ENCODE measurements at regions not wholly inside any gene's neighbourhood (a gene's known extent, or its start where the extent isn't known, plus 50 kb on each side); places are given as distances from the start of the nearest gene placed in this dataset.

- DNase-seq (ENCODE audit: low read depth): no peak
Measured at GRCh38 chr6:104614394-104614793, 245.3 kb downstream of the HACE1 start.

DNA sequence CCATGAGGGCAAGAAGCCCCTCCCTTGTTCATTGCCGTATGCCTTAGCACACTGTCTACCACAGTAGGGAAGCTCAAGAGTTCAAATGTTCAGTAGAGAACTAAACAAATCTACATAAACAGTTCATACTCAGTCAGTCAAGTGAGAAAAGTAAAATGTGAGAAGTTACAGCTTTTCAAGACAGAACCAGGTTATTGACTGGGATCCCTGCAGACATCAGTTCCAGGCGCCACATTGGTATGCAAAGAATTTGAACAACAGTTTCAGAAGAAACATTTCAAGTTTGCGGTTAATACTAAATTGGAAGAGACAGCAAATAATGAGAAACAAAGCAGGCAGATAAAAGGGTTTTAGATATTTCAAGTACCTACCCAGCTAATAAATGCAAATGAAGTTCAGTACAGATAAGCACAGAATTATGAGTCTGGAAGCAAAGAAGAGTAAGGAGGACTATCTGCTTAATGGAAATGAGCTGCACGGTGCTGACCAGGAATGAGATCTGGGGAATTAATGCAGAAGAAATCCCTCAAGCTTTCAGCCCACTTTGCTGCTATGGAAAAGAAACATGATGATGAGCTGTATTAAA, 246.2 kb downstream of the HACE1 start:
- DNase-seq (ENCODE audit: low read depth): no peak

DNA sequence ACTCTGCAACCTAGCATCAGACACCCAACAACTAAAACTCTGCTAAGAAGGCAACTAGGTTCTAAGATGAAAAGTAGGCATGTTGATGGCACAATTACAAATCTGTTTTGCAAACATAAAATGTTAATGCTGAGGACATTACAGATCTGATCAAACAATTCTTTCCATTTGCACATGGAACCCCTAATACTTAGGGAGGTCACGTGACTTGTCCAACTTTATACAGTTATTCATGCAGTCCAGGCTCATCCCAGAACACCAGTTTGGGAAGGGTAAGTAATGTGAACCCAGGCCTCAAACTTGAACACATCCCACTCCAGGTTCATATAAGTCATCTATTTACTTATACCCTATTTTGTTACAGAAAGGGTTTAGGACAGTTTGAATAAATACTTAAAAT, 247.2 kb downstream of the HACE1 start:
- DNase-seq (ENCODE audit: low read depth): no peak

GRCh38 chr6:104608101-104608500, 251.6 kb downstream of the HACE1 start:
- DNase-seq (ENCODE audit: low read depth): no peak

DNA sequence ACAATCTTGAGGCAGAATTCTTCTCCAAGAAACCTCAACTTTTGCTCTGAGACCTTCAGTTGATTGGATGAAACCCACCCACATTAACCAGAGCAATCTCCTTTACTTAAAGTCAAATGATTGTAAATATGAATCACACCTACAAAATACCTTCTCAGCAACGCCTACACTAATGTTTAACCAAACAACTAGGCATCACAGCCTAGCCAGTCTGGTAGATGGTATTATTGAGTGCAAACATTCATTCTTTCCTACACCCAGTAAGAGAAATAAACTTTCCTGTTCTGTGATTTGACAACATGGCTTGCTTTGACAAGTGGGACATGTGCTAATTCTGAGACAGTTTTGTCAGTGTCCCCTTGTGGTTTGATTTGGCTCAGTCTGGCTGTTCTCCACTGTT, 252.2 kb downstream of the HACE1 start:
- no peak for DNase-seq (ENCODE audit: low read depth)

DNA sequence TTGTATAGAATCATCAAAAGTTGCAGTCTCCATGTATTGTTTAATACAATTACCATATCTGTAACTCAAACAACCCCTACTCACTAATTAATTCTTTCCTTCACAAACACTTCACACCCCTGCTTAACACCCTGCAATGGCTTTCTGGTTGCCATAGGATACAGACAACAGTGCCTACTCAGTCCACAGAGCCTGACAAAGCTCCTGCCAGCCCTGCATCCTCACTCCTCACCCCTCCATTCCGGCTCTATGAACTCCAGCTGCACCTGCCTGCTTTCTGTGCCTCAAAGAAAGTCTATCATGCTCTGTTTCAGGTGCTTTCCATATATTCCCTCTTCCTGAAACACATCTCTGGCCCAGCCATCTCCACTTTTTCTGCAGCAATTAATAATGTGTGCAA, 253.4 kb downstream of the HACE1 start:
- DNase-seq (ENCODE audit: low read depth): no peak

- no peak for DNase-seq (ENCODE audit: low read depth)
Measured at GRCh38 chr6:104604685-104605084, 255.0 kb downstream of the HACE1 start.

DNA sequence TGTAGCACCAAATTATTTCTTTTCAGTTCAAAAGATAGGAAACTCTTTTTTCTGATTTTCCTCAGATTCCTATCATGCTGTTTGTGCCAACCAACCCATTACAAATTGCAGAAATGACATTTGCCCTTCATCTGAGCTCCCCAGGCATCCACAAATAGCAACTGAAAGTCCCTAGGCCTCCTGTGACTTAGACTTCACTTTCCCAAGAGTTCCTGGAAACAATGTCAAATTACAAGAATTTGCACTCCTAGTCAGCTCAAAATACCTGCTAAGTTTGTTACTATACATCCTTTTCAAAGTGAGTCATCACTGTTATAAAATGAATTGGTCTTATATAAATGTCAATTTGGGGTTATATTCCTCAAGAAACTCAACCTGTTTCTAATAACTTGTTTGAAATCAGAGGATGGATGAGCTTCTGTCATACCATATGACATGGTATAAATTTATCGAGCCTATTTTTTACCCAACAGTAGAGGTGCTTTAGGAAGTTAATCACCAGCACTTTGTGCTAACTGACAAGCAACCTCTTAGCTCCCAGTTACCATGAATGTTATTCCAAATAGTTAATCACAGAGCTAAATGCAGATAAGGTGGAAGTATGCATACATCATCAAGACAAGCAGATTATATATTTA, 256.5 kb downstream of the HACE1 start:
- no peak for DNase-seq (ENCODE audit: low read depth)

DNA sequence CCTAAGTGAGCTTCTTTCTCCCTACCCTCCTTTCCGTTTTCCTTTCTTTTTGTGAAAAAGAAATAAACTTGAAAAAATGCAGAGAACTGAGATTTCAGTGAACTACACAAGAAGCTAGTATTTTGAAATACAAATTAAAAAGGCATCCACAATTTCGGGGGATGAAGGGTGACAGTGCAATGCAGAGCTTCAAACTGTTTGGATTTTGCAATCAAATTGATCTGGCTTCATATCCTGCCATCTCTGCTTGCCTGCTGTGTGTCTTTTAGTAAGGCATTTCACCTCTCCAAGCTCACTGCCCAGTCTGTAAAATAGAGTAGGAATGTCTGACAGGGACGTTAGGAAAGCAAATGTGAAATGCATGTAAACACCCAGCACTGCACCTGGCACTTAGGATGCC, 258.0 kb downstream of the HACE1 start:
- DNase-seq (ENCODE audit: low read depth): no peak

GRCh38 chr6:104601131-104601651, 258.5 kb downstream of the HACE1 start:
- no peak for DNase-seq (ENCODE audit: low read depth)

DNA sequence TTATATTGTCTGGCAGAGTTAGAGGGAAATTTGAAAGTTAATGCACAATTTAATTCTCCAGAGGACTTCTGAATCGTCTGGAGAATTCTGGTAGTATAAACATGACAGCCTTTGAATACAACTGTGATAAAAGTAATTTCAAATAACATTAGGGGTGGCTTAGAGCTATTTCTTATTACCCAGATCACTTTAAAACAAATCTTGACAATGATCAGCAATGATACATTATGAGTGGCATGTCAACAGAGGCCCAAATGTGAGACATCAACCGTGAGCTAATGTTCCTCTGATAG, 259.1 kb downstream of the HACE1 start:
- no peak for DNase-seq (ENCODE audit: low read depth)

DNA sequence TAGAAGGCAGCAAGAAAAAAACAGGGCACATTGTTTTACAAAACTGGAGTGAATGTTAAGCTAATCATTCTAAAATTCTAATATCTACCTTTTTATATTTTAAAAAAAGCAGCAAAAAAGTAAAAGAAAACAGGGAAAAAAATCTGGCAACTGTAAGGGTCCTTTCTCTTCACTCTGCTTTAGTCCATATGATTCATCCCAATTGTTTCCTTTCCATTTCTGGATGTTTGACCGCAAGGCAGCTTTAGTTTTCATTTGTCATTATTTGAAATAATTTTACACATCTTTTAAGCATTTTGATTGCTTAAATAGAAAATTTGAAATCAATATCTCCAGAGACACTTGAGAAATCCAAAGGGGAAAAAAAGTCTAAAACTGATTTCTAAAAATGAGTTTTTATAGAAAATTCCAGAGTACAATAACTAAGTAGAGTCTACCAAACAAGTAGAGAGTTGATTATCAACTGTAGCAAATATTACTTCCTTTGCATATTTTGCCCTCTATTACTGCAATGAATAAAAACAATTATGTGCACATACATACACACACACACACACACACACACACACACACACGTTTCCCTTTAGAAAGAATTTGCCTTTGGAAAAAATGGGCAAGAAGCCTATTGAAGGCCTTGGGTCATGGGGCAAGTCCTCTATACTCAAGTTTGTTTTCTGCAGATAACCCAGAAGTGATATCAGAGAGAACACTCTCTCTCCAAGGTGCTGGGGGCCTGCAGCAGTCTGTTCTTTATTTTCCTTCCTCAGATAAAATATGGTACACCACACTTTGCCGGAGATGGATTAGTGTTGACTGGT, 259.7 kb downstream of the HACE1 start:
- no peak for DNase-seq (ENCODE audit: low read depth)

DNA sequence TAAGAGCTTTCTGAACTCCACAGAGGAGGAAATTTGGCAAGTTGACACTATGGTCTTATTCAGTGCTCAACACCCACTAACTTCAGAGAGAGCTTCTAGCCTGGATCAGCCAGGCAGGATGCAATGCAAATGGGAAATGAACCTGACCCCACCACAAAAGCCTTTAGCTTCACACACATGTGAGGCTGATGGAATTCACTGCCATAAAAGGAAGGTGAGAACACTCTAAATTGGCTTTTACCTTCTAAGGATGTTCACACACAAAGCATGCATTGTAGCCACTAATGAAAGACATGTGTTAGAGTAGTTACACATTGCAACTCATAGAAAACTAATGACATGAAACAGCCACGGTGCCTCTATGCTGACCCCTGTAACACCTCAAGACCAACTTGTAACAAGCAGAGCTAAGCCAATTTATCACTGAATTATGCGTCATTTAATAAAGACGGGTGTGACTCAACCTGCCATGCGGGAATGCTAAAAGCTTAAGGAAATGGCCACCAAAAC, 262.1 kb downstream of the HACE1 start:
- DNase-seq (ENCODE audit: low read depth): no peak

GRCh38 chr6:104596091-104596490, 263.6 kb downstream of the HACE1 start:
- DNase-seq (ENCODE audit: low read depth): no peak

DNA sequence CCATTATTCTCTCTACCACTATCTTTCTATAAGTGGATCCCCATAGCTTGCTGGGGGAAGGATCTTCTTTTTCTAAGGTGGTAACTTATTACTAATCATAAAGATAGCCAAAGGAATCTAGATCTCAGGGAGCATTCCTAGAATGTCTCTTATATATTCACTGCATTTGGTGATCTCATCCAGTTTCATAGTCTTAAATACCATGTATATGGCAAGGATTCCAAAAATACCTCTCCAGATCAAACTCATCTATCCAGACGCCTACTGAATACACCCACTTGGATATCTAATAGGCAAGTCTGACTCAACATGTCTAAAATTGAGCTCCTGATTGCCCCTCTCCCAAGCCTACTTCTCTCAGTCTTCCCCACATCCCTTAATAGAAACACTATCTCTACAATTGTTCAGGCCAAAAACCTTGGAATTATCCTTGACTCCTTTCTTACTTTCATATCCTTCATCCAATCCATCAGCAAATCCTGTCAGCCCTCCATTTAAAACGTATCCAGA, 264.4 kb downstream of the HACE1 start:
- DNase-seq (ENCODE audit: low read depth): peak; percentile 10

GRCh38 chr6:104591573-104592334, 268.0 kb downstream of the HACE1 start:
- DNase-seq (ENCODE audit: low read depth): no peak

DNA sequence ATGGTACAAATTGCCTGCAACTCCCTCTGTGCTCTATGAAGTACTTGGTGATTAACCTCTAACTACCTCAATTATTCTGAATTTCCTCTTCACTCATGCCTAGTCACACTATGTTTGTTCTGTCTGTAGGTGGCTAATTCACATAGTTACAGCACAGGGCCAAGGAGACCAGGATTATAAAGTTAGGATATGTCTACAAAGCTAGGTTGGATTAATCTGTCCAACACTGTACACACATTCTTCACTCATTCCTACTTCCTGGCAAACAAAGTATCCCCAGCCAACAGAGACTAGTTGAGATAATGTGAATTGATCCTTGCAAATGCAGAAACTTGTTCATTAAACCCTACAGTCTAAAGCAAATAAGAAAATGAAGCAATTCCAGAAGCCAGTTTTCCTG, 269.8 kb downstream of the HACE1 start:
- no peak for DNase-seq (ENCODE audit: low read depth)

DNA sequence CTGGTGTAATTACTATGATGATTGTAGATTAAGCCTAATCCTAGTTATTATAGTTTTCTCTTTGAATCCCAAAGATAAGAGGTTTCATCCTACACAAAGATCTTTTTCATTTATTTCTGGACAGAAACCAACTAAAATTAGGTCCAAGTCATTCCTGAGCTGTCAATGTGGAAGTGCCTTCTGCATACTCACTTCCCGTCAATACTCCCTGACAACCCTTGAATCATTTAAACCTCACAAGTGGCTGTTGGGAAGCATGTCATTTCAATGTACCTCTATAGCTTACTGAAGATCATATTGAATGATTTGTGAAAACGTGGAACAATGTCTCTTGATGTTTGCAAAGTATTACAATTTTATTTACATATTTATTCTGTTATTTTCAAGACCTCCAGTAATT, 274.1 kb downstream of the HACE1 start:
- no peak for DNase-seq (ENCODE audit: low read depth)

- DNase-seq (ENCODE audit: low read depth): no peak
Measured at GRCh38 chr6:104580452-104580851, 279.3 kb downstream of the HACE1 start.

DNA sequence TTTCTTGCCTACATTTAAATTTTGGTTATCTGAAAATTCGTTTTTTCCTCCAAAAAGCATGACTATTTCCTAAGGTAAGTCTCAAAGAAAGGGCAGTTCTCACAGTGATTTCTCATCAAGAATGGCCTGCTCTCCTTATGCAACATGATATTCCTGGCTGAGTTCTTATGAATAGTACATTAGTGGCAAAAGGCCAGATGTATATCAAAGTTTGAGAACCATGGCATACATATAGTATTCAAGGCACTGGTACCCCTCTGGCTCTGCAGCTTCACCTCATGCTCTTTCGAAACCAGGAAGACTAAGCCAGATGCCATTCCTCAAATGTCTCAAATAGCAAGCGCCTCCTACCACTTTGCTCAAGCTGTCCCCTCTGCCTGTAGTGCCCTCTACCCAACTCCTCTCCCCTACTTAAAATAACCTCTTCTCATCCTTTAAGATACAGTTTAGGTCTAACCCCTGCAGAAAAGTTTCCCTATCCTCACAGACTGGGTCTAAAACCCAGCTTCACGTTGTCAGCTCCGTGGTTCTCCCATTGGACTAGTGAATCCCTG, 280.3 kb downstream of the HACE1 start:
- DNase-seq (ENCODE audit: low read depth): no peak

DNA sequence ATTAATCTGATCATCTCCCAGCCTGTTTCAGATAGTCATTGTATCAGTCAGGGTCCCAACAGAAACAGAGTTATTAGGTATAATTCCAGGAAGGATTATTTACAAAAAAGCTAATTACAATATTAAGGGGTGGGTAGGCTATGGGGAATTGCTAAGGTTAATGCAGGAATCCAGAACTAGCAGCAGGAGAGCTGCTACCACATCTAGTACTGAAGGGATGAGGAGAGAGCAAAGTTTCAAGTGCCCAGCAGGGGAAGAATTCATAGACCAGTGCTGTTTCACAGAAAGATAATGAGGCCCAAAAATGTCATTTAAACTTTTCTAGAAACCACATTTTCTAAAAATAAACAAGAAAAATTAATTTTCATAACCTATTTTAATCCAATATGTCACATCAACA, 284.2 kb downstream of the HACE1 start:
- no peak for DNase-seq (ENCODE audit: low read depth)

Data from HS-5 (cell line).